GM15510 (cell line): ENCODE measurements at regions not wholly inside any gene's neighbourhood (a gene's known extent, or its start where the extent isn't known, plus 50 kb on each side); places are given as distances from the start of the nearest gene placed in this dataset.

Source experiments
- POLR2A ChIP-seq: IDR thresholded peaks from 3 replicates; pipeline ENCODE4 v1.6.1; 2011; ENCODE audit warnings: borderline replicate concordance; ENCODE audit not compliant: insufficient read length; ENCODE audit errors: extremely low read depth

DNA sequence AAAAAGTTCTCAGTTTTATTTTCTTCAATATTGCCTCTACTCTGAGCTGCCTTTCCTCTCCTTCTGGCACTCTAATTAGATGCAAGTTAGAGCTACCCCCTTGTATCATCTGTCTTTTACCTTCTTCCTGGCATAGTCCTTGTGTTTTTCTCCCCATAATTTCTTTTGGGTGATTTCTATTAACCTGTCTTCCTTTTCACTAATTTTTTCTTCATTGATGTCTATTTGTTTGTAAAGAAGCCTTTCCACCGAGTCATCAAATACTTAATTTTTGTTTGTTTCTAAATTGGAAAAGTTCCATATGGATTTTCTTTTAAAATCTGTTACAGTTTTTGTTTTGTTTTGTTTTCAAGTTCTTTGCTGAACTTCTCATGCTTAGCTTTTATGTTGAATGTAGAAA, 558.1 kb downstream of the TBC1D22A start:
- TF ChIP-seq POLR2A, result no peak

DNA sequence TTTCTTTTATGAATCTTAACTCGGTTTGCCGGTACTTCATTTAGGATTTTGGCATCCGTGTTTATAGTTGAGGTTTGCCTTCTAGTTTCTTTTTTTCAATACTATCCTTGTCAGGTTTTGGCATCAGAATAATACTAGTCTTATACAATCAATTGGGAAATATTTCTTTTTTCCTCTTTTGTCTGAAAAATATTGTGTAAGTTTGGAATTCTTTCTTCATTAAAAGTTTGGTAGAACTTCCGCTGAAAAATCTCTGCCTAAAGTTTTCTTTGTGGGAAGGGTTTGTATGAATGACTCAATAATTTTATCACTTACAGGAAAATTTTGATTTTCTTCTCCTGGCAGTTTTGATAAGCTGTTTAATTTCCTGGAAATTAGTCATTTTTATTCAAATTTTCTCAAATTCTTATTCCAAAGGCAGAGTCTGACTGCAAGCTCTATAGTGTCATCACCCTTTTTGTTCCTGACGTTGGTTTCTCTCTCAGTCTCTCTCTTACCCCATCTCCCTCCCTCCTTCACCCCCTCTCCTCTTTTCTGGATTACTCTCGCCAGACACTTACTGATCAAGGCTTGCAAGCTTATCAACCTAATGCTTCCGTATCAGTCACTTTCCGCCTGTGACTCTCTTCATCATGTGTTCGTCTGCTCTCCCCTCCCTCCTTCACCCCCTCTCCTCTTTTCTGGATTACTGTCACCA, 555.7 kb downstream of the TBC1D22A start:
- TF ChIP-seq POLR2A, result no peak

DNA sequence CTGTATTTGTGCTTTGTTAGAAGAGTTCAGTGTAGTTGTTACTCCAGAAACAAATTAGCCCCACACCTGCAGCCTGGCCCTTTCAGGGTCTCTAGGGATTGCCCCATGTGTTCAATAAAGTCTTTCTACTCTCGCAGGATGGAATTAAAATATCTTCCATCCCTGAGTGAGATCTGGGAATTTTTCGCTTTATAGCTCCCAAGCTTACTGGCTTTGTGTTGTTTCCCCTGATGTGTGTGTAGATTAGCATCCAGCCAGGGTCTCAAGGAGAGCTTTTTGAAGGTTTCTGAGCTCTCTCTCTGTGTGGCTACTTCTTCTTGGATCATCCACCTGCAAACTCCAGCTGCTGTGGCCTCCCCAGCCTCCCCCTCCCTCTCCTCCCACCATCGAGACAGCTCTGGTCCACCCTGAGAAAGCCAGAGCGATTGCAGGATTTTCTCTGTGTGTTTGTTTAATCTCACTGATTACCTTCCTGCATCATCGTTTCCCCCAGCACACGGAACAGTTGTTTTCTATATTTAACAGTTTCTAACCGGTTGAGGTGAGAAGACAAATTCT, 553.5 kb downstream of the TBC1D22A start:
- no peak for TF ChIP-seq POLR2A

DNA sequence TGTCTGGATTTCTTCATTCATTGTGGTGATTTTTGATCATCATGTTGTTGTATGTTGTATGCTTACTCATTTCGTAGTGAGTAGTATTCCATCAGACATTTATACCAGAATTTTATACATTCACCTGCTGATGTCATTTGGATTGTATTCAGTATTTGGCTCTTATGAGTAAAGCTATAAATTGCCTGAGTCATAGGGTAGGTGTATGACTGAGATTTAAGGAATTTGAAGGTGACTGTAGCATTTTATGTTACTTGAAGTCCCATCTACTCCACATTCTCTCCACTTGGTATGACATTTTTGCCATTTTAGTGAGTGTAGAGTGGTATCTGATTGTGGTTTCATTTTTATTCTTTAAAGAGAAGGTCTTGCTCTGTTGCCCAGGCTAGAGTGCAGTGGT, 548.2 kb downstream of the TBC1D22A start:
- TF ChIP-seq POLR2A, result no peak

DNA sequence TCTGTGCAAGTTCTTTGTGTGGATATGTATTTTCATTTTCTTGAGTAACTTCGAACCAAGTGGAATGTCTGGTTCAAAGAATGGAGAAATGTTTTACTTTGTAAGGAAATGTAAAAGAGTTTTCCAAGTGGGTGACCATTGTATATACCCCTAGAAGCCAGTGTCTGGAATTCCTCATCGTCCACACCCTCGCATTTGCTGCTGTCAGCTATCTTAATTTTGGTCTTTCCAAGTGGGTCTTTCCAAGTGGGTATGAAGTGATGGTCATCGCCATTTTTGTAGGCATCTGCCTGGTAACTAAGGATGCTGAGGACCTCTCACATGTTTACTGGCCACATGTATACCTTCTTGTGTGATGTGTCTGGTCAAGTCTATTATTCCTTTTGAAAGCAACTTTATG, 547.5 kb downstream of the TBC1D22A start:
- no peak for TF ChIP-seq POLR2A

DNA sequence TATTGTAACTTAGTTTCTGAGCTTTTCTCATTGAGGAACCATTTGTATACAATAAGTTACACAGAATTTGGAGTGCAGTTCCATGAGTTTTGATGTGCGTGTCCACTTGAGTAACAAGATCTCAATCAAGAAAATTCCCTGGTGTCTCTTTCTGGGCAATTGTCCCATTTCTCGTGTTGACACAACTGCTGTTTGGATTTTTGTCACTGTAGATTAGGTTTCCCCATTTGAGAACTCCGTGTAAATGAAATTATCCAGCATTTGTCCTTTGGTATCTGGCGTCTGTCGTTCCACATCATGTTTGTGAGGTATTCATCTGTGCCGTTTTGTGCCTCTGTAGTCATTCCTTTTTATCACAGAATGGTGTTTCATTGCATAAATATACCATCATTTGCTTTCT, 547.0 kb downstream of the TBC1D22A start:
- TF ChIP-seq POLR2A, result no peak

DNA sequence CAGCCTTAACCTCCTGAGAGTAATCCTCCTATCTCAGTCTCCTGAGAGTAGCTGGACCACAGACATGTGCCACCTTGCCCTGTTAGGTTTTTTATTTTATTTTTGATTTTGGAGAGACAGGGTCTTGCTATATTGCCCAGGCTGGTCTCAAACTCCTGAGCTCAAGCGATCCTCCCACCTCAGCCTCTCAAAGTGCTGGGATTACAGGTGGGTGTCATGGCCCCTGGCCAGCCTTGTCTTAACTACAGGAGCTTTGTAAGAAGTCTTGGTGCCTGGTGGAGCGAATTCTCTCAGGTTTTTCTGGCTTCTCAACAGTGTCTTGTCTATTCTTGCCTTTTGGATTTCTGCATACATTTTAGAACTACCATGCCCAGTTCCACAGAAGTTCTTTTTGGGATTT, 546.4 kb downstream of the TBC1D22A start:
- no peak for TF ChIP-seq POLR2A

DNA sequence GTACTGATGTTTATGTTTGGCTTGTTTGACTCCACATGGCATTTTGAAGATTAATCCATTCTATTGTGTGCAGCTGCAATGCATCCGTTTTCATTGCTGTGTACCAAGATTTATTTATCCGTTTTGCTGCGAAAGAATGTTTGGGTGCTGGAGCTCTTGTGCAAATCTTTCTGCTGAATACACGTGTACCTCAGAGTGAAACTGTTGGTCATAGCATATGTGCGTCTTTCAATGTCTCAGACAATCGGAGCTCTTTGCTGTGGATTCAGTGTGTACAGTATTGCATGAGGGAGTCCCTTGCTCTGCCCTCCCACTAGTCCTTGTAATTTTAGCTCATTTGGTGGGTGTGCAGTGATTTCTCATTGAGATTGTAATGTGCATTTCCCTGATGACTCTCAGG, 545.4 kb downstream of the TBC1D22A start:
- no peak for TF ChIP-seq POLR2A

DNA sequence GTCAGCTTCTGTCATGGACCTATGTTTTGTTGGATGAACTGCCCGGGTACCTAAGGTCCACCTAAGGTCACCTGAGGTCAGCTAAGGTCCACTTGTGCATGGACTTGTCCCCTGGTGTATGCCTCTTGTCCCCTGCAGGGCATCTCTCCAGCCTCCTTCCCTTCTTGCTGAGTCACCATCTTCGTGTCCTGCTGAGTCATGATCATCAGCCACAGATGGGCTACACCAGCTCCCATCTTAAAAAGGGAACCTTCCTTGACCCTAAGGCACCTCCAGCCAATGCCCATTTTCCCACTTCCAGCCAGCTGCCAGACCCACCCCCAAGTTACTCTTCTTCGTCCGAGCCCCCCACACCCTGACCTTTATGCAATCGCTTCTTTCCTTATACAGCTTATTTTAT, 544.9 kb downstream of the TBC1D22A start:
- TF ChIP-seq POLR2A, result no peak

DNA sequence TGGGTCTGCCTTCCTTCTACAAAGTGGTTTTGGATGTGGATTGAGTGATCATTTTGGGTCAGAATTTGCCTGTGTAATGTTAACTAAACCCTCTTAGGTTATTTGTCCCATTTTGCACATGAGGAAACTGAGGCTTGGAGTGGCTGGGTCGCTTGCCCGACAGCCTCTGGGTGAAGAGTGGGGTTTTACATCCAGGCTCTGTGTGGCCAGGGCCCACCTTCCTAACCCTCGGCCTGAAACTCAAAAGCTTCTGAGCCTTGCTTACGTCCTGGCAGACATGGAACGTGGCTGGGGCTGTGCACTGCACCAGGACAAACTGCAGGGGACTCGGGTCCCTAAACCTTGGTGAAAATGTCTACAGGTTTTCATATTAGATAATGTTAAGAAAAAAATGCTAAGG, 542.4 kb downstream of the TBC1D22A start:
- TF ChIP-seq POLR2A, result no peak

DNA sequence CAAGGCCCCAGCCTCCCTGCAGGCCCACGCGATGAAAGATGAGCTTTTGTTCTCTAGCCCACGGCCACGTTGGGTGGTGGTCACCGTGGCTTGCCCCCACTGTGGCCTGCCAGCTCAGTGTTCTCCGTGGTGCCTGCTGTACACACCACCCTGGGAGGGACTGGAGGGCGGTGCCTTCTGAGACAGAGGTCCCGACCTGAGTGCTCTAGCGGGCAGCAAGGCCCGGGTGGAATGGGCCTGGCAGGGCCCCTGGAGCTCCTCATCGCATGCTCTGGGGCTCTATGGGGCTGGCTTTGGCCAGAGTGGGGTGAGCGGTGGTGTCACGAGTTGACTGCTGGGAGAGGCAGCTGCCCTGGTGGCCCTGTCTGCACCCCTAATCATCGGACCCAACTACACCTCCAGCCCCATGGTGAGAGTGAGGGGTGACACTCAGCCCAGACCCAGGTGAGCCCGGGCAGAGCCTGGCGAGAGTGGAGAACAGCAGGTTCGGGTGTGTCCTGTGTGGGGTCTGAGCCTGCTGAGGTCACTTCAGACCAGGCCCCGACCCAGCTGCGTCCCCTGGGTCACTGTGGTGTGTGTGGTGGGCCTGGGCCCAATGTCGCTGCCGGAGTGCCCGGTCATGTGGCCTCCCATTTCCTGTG, 541.9 kb downstream of the TBC1D22A start:
- TF ChIP-seq POLR2A, result no peak

DNA sequence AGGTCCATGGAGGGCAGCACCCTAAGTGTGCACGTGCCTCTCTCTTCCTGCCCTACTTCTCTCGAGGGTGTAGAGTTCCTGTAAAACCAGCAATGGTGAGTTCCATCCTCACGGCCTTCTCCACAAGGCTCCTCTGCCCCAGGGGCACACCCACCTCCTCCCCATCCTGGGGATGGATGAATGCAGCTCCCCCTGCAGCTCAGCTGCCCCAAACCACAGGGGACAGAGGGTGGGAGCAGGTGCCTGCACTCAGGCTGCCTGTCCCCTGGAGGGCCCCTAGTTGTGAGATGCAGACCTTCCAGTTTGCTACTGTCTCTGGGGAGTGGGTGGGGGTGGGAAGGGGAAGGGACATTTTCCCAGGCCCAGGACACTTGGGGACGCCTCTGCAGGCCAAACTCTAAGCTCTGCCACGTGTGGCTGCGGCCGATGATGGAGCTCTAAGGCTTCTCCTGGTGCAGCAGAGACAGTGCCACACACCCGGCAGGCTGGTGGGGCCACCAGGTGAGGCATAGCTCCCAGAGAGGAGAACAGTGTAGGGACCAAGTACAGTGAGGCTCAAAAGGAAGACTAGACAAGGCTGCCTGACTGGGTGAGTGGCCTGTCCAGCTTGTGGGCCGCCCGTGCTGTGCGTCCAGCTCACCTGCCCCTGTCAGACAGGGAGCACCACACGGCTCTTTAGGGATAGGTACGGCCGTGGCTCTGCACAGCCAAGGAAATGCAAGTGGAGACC, 540.9 kb downstream of the TBC1D22A start:
- no peak for TF ChIP-seq POLR2A

DNA sequence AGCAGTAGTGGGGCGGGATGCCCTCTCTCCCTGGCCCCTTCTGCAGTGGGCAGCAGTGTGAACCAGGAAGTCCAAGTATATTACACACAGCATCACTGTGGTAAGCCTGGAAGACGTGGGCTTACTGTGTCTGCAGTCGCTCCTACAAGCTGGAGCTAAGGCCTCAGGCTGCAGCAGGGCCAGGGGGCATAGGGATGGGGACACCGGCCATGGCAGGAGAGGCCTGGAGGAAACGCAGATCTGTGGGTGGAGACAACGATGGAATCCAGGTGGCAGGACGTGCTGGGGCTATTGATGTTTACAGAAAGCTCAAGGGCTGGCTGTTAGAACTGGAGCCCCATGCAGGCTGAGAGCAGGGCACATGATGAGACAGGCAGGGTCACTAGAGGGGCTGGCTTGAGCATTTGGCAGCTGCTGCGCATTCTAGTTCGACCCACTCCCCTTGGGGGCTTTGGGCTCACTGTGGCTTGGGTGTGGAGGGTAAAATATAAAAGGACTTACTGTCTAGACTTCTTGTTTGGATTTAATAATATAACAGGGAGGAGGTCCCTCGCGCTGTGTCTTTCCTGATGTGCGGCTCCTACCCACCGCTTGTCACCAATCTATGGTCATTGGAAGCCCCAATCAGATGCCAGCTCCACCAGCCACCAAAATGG, 539.5 kb downstream of the TBC1D22A start:
- no peak for TF ChIP-seq POLR2A

DNA sequence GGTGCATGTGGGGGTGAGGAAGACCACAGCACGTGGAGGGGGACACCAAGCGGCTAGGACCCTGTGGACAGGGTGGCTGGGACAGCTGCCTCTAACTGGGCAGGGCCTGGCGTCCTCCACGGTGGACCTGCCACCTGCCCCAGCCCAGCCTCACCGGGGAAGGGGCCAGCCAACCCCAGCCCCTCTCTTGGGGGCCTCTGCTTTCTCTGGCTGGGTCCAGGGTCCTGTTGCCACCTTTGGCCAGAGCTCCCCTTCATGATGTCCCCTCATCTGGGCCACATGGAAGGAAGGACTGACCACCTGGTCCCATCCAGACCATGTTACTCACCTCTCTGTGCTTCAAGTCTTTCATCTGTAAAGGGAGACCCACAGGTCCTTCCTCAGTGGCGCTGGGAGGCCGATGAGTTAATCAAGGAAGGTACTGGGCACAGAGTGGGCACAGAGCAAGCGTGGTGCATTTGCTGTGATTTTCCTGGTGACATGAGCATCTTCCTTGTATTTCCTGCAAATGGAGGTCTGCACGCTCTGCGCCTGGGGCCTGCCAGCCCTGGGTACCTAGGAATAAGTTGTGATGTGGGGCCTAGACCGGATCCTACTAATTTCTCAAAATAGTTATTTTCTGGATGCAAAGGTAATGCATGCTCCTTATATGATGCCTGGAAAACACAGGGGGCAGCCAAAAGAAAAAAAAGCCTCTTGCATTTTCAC, 538.4 kb downstream of the TBC1D22A start:
- no peak for TF ChIP-seq POLR2A
